ENCODE measurements at regions not wholly inside any gene's neighbourhood (a gene's known extent, or its start where the extent isn't known, plus 50 kb on each side); places are given as distances from the start of the nearest gene placed in this dataset.

GRCh38 chr9:96022445-96023051 lies 147.1 kb downstream of the ERCC6L2 start (continued):
- TF ChIP-seq EGR1 (IDR thresholded peaks at IDR 0.05; ENCODE audit: borderline replicate concordance, low read depth, low read length) = 0 out of 2 replicates have a peak, but pooled peaks have one; percentile 18
- no peak for TF ChIP-seq HDAC2 (IDR thresholded peaks at IDR 0.05; ENCODE audit: borderline replicate concordance in 1 of 2, low read depth in 2 of 2, low read length in 2 of 2)
- TF ChIP-seq YY1 (IDR thresholded peaks at IDR 0.05; ENCODE audit: low read depth, low read length) = no peak
- TF ChIP-seq TCF12 (IDR thresholded peaks at IDR 0.05; ENCODE audit: low read depth, low read length) = no peak
- TF ChIP-seq RAD21 (IDR thresholded peaks at IDR 0.05 in 1 of 2, conservative IDR thresholded peaks at IDR 0.05 in 1 of 2; ENCODE audit: low read depth in 2 of 2, low read length in 2 of 2) = no peak; a peak in 1 of 4 replicates
